Thoracic aorta (tissue), 2 donors: ENCODE measurements at regions not wholly inside any gene's neighbourhood (a gene's known extent, or its start where the extent isn't known, plus 50 kb on each side); places are given as distances from the start of the nearest gene placed in this dataset.

Source experiments
- ATAC-seq: fragments of 150-250 bp; one replicate; pipeline ENCODE4 v1.8.0; 2017; ENCODE audit warnings: low read depth; ENCODE audit not compliant: insufficient number of reproducible peaks, low FRiP score
- DNase-seq: peaks from one replicate; pipeline ENCODE4 v3.0.0-alpha.2; 2020; ENCODE audit warnings: low spot score
- H3K27ac ChIP-seq, 2 donors: fragments of 200-600 bp; sonication (generic); 1 replicate in 1 of 2; 2 replicates in 1 of 2; pipeline ENCODE4 v1.5.1; 2016; ENCODE audit warnings: mild to moderate bottlenecking in 2 of 2, moderate library complexity in 2 of 2
- H3K27me3 ChIP-seq: fragments of 200-600 bp; sonication (generic); replicated peaks from 2 replicates; pipeline ENCODE4 v1.6.0; 2016; ENCODE audit warnings: mild to moderate bottlenecking; ENCODE audit not compliant: insufficient read depth
- H3K36me3 ChIP-seq: fragments of 200-600 bp; sonication (generic); one replicate; pipeline ENCODE4 v1.5.1; 2016
- H3K4me1 ChIP-seq, 2 donors: fragments of 200-600 bp; sonication (generic); 1 replicate in 1 of 2; 2 replicates in 1 of 2; pipeline versions ENCODE4 v1.5.1 to v1.6.0; 2016; ENCODE audit warnings: low read depth in 2 of 2, mild to moderate bottlenecking in 1 of 2; ENCODE audit not compliant: control insufficient read depth in 1 of 2
- H3K4me3 ChIP-seq: fragments of 200-600 bp; sonication (generic); 2 replicates; pipeline ENCODE4 v1.5.1; 2016; ENCODE audit warnings: mild to moderate bottlenecking
- H3K9me3 ChIP-seq: fragments of 200-600 bp; sonication (generic); 2 replicates; pipeline ENCODE4 v1.5.1; 2016
- TF ChIP-seq, protein P1 (sequence below): fragments of 200-600 bp; sonication (generic); IDR thresholded peaks from one replicate; pipeline ENCODE4 v1.5.1; 2019; ENCODE audit warnings: antibody characterized with exemption

DNA sequence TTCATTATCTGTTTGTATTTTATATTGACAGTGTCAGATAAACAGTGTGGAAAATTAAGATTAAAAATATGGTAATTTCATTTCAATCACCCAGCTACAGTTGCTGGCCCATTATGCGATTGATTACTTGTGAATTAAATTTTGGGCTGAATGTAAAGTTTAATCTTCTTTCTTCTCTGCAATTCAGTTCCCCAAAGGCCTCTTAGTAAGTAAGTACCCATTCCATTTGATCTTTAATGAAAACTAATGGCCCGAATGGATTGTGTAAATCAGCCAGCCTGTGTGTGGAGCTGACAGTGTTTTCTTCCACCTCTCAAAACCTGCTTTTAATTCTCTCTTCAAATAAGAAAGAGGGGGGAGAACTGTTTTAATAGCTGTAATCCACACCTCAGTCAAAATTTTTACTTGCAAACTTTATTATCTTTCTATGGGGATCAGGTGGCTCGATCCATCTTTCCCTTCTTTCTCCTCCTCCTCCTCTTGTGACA, 307.1 kb downstream of the IL20RB start:
- TF ChIP-seq, protein P1, sequence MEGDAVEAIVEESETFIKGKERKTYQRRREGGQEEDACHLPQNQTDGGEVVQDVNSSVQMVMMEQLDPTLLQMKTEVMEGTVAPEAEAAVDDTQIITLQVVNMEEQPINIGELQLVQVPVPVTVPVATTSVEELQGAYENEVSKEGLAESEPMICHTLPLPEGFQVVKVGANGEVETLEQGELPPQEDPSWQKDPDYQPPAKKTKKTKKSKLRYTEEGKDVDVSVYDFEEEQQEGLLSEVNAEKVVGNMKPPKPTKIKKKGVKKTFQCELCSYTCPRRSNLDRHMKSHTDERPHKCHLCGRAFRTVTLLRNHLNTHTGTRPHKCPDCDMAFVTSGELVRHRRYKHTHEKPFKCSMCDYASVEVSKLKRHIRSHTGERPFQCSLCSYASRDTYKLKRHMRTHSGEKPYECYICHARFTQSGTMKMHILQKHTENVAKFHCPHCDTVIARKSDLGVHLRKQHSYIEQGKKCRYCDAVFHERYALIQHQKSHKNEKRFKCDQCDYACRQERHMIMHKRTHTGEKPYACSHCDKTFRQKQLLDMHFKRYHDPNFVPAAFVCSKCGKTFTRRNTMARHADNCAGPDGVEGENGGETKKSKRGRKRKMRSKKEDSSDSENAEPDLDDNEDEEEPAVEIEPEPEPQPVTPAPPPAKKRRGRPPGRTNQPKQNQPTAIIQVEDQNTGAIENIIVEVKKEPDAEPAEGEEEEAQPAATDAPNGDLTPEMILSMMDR: no peak

DNA sequence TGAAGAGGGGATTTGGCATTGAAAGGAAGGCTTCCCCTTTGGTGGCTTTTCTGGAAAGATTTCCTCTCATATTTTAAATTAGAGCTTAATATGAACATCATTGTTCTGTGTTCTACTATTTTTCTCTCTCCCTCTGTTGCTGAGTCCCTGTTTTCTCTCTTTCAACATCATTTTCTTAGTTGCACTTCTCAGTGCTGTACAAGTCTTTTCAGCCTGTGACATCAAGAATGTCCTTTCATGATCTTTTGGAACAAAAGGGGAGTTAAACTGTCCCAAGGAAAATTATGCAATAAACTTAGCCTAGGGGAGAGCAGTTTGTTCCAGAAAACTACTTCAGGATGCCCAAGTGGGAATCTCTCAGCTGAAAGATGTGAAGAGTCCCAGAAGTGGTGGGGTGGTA, 325.1 kb downstream of the IL20RB start:
- Histone ChIP-seq H3K36me3 (no peaks in the 10 kb centered on the region), H3K27ac (no peak overlapping the region), H3K9me3 (no peaks in the 10 kb centered on the region), H3K4me3 (no peak overlapping the region), H3K27me3 (no peaks in the 10 kb centered on the region), H3K4me1 (no peaks in the 10 kb centered on the region)
- ATAC-seq (no peak), DNase-seq (no peak)
- TF ChIP-seq, protein P1: no peak

More for the DNA sequence above, 307.1 kb downstream of the IL20RB start:
- no peaks in the 10 kb centered on the region for H3K4me1 ChIP-seq
- ATAC-seq (no peak), DNase-seq (no peak)
- no peaks in the 10 kb centered on the region for H3K36me3 ChIP-seq
- no peaks in the 10 kb centered on the region for H3K27me3 ChIP-seq
- H3K4me3 ChIP-seq: no peak overlapping the region
- no peak overlapping the region for H3K27ac ChIP-seq
- no peaks in the 10 kb centered on the region for H3K9me3 ChIP-seq

- no peak for DNase-seq
- no peaks in the 10 kb centered on the region for H3K27me3 ChIP-seq
- TF ChIP-seq, protein P1: no peak
- no peak overlapping the region for H3K4me3 ChIP-seq
- H3K9me3 ChIP-seq: no peaks in the 10 kb centered on the region
- no peak for ATAC-seq
- H3K4me1 ChIP-seq: no peaks in the 10 kb centered on the region
- no peak overlapping the region for H3K27ac ChIP-seq
- H3K36me3 ChIP-seq: no peaks in the 10 kb centered on the region
These were observed 328.1 kb downstream of the IL20RB start for GRCh38 chr3:137285924-137286323.

DNA sequence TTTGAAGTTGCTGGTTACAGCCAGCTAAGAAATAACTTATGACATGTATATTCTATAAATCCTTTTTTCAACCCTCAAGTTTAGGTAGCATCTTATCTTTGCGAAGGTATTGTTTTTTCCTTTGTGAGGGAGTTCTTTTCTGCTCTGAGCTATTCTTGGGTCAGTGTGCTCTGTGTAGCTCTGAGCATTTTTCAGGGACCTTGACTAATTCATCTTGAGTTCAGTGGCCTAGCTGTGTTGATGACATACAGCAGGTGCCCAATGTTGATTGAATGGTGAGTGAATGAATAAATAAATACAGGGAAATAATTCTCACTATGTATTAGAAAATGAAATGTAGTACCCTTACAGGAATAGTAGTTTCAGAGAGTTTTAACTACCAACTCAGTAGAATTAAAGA, 335.3 kb downstream of the IL20RB start:
- DNase-seq (no peak), ATAC-seq (no peak)
- H3K27me3 ChIP-seq: no peaks in the 10 kb centered on the region
- no peak overlapping the region for H3K4me3 ChIP-seq
- H3K27ac ChIP-seq: no peak overlapping the region
- no peaks in the 10 kb centered on the region for H3K9me3 ChIP-seq
- no peaks in the 10 kb centered on the region for H3K36me3 ChIP-seq
- TF ChIP-seq, protein P1: no peak
- no peaks in the 10 kb centered on the region for H3K4me1 ChIP-seq

GRCh38 chr3:137294139-137294538, 336.4 kb downstream of the IL20RB start:
- no peak for DNase-seq
- Histone ChIP-seq H3K36me3 (no peaks in the 10 kb centered on the region), H3K9me3 (no peaks in the 10 kb centered on the region), H3K27me3 (no peaks in the 10 kb centered on the region), H3K27ac (no peak overlapping the region), H3K4me1 (no peaks in the 10 kb centered on the region), H3K4me3 (no peak overlapping the region)
- no peak for ATAC-seq
- TF ChIP-seq, protein P1: no peak
